ENCODE measurements at regions not wholly inside any gene's neighbourhood (a gene's known extent, or its start where the extent isn't known, plus 50 kb on each side); places are given as distances from the start of the nearest gene placed in this dataset.

- TF ChIP-seq CTCF (IDR thresholded peaks at IDR 0.05; ENCODE audit: low read depth, low read length, missing input control) (no peak), SP1 (IDR thresholded peaks at IDR 0.05) (no peak), JUND (IDR thresholded peaks at IDR 0.05) (no peak), RXRA (IDR thresholded peaks at IDR 0.05) (no peak)
Observed at GRCh38 chr9:73065439-73065838, 86.2 kb upstream of the ANXA1 start.

Data from liver (tissue), 3 donors.